ENCODE measurements at regions not wholly inside any gene's neighbourhood (a gene's known extent, or its start where the extent isn't known, plus 50 kb on each side); places are given as distances from the start of the nearest gene placed in this dataset.

GRCh38 chr5:159821461-159821940, 94.8 kb upstream of the ADRA1B start:
- TF ChIP-seq TAF1 (IDR thresholded peaks at IDR 0.05; ENCODE audit: borderline replicate concordance, insufficient read depth, low read length) (no peak), SIN3A (IDR thresholded peaks at IDR 0.05; ENCODE audit: borderline replicate concordance, insufficient read depth, low read length) (no peak), POLR2AphosphoS5 (IDR thresholded peaks at IDR 0.05; ENCODE audit: low read depth, low read length) (no peak), REST (IDR thresholded peaks at IDR 0.05; ENCODE audit: insufficient read depth in 1 of 2, low read depth in 2 of 2, low read length in 2 of 2) (no peak)
